K562 (cell line): ENCODE measurements at regions not wholly inside any gene's neighbourhood (a gene's known extent, or its start where the extent isn't known, plus 50 kb on each side); places are given as distances from the start of the nearest gene placed in this dataset.

Experiments
- KLF16 ChIP-seq: IDR thresholded peaks from 2 replicates; pipeline ENCODE4 v1.6.1; 2016; ENCODE audit warnings: antibody characterized with exemption
- MYNN ChIP-seq, 2 experiments: sonication (generic); formaldehyde crosslinking in 1 of 2; IDR thresholded peaks; 2 replicates each; pipeline versions ENCODE4 v1.5.0 to v1.6.1; 2016 to 2020; ENCODE audit warnings: antibody characterized with exemption in 1 of 2, missing genetic modification reagents in 1 of 2
- SAFB2 ChIP-seq: fragments of 200-400 bp; formaldehyde crosslinking; IDR thresholded peaks from 2 replicates; pipeline ENCODE4 v1.6.1; 2018; ENCODE audit warnings: borderline replicate concordance, low read length, low read depth, moderate library complexity; ENCODE audit not compliant: severe bottlenecking
- ZNF695 ChIP-seq: fragments of 450-650 bp; formaldehyde crosslinking; IDR thresholded peaks from 2 replicates; pipeline ENCODE4 v1.4.0; 2020; ENCODE audit warnings: mild to moderate bottlenecking, moderate library complexity
- TF ChIP-seq, protein P1 (sequence below): sonication (generic); formaldehyde crosslinking; IDR thresholded peaks from 2 replicates; pipeline ENCODE4 v1.8.0; 2023; ENCODE audit warnings: missing genetic modification reagents, mild to moderate bottlenecking, borderline replicate concordance

- TF ChIP-seq, protein P1, sequence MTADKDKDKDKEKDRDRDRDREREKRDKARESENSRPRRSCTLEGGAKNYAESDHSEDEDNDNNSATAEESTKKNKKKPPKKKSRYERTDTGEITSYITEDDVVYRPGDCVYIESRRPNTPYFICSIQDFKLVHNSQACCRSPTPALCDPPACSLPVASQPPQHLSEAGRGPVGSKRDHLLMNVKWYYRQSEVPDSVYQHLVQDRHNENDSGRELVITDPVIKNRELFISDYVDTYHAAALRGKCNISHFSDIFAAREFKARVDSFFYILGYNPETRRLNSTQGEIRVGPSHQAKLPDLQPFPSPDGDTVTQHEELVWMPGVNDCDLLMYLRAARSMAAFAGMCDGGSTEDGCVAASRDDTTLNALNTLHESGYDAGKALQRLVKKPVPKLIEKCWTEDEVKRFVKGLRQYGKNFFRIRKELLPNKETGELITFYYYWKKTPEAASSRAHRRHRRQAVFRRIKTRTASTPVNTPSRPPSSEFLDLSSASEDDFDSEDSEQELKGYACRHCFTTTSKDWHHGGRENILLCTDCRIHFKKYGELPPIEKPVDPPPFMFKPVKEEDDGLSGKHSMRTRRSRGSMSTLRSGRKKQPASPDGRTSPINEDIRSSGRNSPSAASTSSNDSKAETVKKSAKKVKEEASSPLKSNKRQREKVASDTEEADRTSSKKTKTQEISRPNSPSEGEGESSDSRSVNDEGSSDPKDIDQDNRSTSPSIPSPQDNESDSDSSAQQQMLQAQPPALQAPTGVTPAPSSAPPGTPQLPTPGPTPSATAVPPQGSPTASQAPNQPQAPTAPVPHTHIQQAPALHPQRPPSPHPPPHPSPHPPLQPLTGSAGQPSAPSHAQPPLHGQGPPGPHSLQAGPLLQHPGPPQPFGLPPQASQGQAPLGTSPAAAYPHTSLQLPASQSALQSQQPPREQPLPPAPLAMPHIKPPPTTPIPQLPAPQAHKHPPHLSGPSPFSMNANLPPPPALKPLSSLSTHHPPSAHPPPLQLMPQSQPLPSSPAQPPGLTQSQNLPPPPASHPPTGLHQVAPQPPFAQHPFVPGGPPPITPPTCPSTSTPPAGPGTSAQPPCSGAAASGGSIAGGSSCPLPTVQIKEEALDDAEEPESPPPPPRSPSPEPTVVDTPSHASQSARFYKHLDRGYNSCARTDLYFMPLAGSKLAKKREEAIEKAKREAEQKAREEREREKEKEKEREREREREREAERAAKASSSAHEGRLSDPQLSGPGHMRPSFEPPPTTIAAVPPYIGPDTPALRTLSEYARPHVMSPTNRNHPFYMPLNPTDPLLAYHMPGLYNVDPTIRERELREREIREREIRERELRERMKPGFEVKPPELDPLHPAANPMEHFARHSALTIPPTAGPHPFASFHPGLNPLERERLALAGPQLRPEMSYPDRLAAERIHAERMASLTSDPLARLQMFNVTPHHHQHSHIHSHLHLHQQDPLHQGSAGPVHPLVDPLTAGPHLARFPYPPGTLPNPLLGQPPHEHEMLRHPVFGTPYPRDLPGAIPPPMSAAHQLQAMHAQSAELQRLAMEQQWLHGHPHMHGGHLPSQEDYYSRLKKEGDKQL (CRISPR knock-in tag), result no peak; the same call in 1 of the 2 replicates
- TF ChIP-seq MYNN (IDR thresholded peaks at IDR 0.05), result no peak
- TF ChIP-seq MYNN (CRISPR knock-in tag; IDR thresholded peaks at IDR 0.05), result no peak
- TF ChIP-seq ZNF695 (CRISPR knock-in tag), result no peak
- TF ChIP-seq SAFB2, result no peak
- no peak for TF ChIP-seq KLF16
These were observed 118.2 kb upstream of the PRSS16 start for GRCh38 chr6:27129095-27129815.
